ENCODE measurements at regions not wholly inside any gene's neighbourhood (a gene's known extent, or its start where the extent isn't known, plus 50 kb on each side); places are given as distances from the start of the nearest gene placed in this dataset.

DNA sequence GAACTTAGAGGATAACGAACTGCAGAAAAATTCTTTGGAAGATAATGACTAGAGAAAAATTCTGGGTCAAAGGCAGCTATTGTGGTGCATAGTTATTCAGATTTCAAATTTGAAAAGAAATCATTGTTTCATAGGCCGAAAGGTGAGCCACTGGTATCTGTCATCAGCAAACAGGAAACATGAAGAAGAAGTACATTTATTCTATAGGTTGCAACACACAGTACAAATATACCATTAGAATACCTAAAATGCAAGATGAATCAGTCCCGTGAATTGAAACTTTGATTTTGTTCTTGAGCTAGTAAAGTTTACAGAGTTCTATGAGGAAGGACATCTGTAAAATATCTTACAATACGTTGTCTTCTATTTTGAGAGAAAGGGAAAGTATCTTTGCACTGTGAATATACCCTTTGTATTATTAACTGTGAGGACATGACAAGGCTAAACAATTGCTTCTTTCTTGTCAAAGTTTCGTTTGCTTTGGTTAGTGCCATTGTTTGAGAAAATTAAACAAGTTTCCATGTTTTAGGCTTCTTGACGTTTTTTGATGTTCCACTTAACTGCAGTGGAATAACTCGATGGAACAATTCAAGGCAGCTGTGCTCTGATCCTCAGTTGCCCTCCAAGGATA lies 84.7 kb downstream of the HDGFL1 start:
- TF ChIP-seq, protein P1, sequence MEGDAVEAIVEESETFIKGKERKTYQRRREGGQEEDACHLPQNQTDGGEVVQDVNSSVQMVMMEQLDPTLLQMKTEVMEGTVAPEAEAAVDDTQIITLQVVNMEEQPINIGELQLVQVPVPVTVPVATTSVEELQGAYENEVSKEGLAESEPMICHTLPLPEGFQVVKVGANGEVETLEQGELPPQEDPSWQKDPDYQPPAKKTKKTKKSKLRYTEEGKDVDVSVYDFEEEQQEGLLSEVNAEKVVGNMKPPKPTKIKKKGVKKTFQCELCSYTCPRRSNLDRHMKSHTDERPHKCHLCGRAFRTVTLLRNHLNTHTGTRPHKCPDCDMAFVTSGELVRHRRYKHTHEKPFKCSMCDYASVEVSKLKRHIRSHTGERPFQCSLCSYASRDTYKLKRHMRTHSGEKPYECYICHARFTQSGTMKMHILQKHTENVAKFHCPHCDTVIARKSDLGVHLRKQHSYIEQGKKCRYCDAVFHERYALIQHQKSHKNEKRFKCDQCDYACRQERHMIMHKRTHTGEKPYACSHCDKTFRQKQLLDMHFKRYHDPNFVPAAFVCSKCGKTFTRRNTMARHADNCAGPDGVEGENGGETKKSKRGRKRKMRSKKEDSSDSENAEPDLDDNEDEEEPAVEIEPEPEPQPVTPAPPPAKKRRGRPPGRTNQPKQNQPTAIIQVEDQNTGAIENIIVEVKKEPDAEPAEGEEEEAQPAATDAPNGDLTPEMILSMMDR (IDR thresholded peaks at IDR 0.05), result no peak
- TF ChIP-seq POLR2AphosphoS5 (IDR thresholded peaks at IDR 0.05) (no peak), POLR2A (IDR thresholded peaks at IDR 0.05) (no peak), EP300 (IDR thresholded peaks at IDR 0.05) (no peak)

Measured in sigmoid colon (tissue), 4 donors.